Keratinocyte (primary cell): ENCODE measurements at regions not wholly inside any gene's neighbourhood (a gene's known extent, or its start where the extent isn't known, plus 50 kb on each side); places are given as distances from the start of the nearest gene placed in this dataset.
A peak's percentile ranks its signal among the peaks of the same experiment; 100 is the strongest.

Experiments used
- DNase-seq: peaks from one replicate; pipeline ENCODE4 v3.0.0-alpha.2; 2011; ENCODE audit warnings: low read depth, missing footprints, low spot score
- FAIRE-seq: peaks from 2 replicates; lab custom pipeline; 2011; peaks lifted over from hg19 to GRCh38; lab: Jason Lieb, UNC
- H2AFZ ChIP-seq: 2 replicates; pipeline ENCODE4 v1.6.0; 2012; ENCODE audit warnings: low read length, control low read depth, inconsistent platforms; ENCODE audit not compliant: control insufficient read depth
- H3K27ac ChIP-seq: 2 replicates; pipeline ENCODE4 v1.5.1; 2011; ENCODE audit warnings: low read length; ENCODE audit not compliant: control insufficient read depth, insufficient read depth
- H3K27me3 ChIP-seq: 3 replicates; pipeline ENCODE4 v1.6.0; 2011; ENCODE audit warnings: low read length; ENCODE audit not compliant: control insufficient read depth, insufficient read depth; ENCODE audit errors: extremely low read depth
- H3K36me3 ChIP-seq, 2 experiments: 2 replicates in 1 of 2; 3 replicates in 1 of 2; pipeline ENCODE4 v1.5.1; 2011; ENCODE audit warnings: low read length in 2 of 2, mild to moderate bottlenecking in 1 of 2; ENCODE audit not compliant: control insufficient read depth in 2 of 2, insufficient read depth in 2 of 2; ENCODE audit errors: extremely low read depth in 1 of 2
- H3K4me1 ChIP-seq: 3 replicates; pipeline ENCODE4 v1.5.1; 2011; ENCODE audit warnings: low read length; ENCODE audit not compliant: control insufficient read depth, insufficient read depth; ENCODE audit errors: extremely low read depth
- H3K4me2 ChIP-seq: 3 replicates; pipeline ENCODE4 v1.6.0; 2011; ENCODE audit warnings: low read depth, low read length; ENCODE audit not compliant: control insufficient read depth, insufficient read depth; ENCODE audit errors: extremely low read depth
- H3K4me3 ChIP-seq, 3 experiments: fragments of 200-600 bp in 1 of 3; sonication (generic) in 1 of 3; 2 replicates in 2 of 3; 3 replicates in 1 of 3; pipeline ENCODE4 v1.5.1; 2011 to 2016; ENCODE audit warnings: low read length in 3 of 3, mild to moderate bottlenecking in 3 of 3, control low read depth in 2 of 3, inconsistent platforms in 1 of 3, low read depth in 1 of 3, mixed read lengths in 1 of 3, mixed run types in 1 of 3, moderate library complexity in 1 of 3; ENCODE audit not compliant: control insufficient read depth in 2 of 3, insufficient read depth in 2 of 3; ENCODE audit errors: extremely low read depth in 1 of 3
- H3K79me2 ChIP-seq: 2 replicates; pipeline ENCODE4 v1.6.0; 2012; ENCODE audit warnings: low read length; ENCODE audit not compliant: control insufficient read depth, insufficient read depth
- H3K9ac ChIP-seq: 3 replicates; pipeline ENCODE4 v1.6.0; 2011; ENCODE audit warnings: low read length; ENCODE audit not compliant: control insufficient read depth, insufficient read depth; ENCODE audit errors: extremely low read depth
- H3K9me1 ChIP-seq: 3 replicates; pipeline ENCODE4 v1.6.0; 2011; ENCODE audit warnings: low read length; ENCODE audit not compliant: control insufficient read depth, insufficient read depth; ENCODE audit errors: extremely low read depth
- H3K9me3 ChIP-seq: 2 replicates; pipeline ENCODE4 v1.5.1; 2012; ENCODE audit warnings: low read depth, low read length; ENCODE audit not compliant: control insufficient read depth
- H4K20me1 ChIP-seq: 3 replicates; pipeline ENCODE4 v1.6.0; 2011; ENCODE audit warnings: low read length; ENCODE audit not compliant: control insufficient read depth, insufficient read depth; ENCODE audit errors: extremely low read depth
- CTCF ChIP-seq, 3 experiments: IDR thresholded peaks in 1 of 3; conservative IDR thresholded peaks in 1 of 3; optimal IDR thresholded peaks in 1 of 3; 2 replicates in 2 of 3; 3 replicates in 1 of 3; pipeline versions ENCODE3 to v1.5.1; 2011; ENCODE audit warnings: low read length in 3 of 3, mild to moderate bottlenecking in 3 of 3, moderate library complexity in 2 of 3, control low read depth in 1 of 3, inconsistent platforms in 1 of 3; ENCODE audit not compliant: insufficient read depth in 2 of 3; ENCODE audit errors: extremely low read depth in 1 of 3
- EZH2 ChIP-seq: IDR thresholded peaks from one replicate; pipeline ENCODE4 v1.6.1; 2012; ENCODE audit warnings: inconsistent platforms, mild to moderate bottlenecking, low read length, moderate library complexity
- dilution Hi-C: fragments of 300-500 bp; cut with MboI; formaldehyde crosslinking; loops from one replicate; pipeline ENCODE4 v1.7.0; 2020; ENCODE audit warnings: low sequenced_read_pairs; ENCODE audit not compliant: extremely low pct_ligation_motif_present

- Histone ChIP-seq H3K36me3 (no peaks in the 10 kb centered on the region), H3K9me1 (no peaks in the 10 kb centered on the region), H3K27ac (peak overlapping the region; percentile 96), H3K4me3 (peak overlapping the region in 2 of 3 experiments; percentile 32 to 58), H3K4me1 (peaks cover 41% of the 10 kb centered on the region), H3K4me2 (peak overlapping the region; percentile 96), H3K27me3 (no peaks in the 10 kb centered on the region), H3K9ac (peak overlapping the region; percentile 89), H4K20me1 (no peaks in the 10 kb centered on the region), H2AFZ (peak overlapping the region; percentile 77), H3K79me2 (no peaks in the 10 kb centered on the region), H3K9me3 (no peaks in the 10 kb centered on the region)
- TF ChIP-seq EZH2 (no peak), CTCF (optimal IDR thresholded peaks at IDR 0.05 in 1 of 3, IDR thresholded peaks at IDR 0.05 in 1 of 3, conservative IDR thresholded peaks at IDR 0.05 in 1 of 3; ENCODE audit: extremely low read depth in 1 of 3, insufficient read depth in 2 of 3, low read length in 3 of 3) (no peak)
- dilution Hi-C loops, result no loop called here
- FAIRE-seq (peak; percentile 96), DNase-seq (no peak)
Observed at GRCh38 chr1:10899490-10900250, 103.2 kb upstream of the CASZ1 start.

- Histone ChIP-seq H3K9ac (peak overlapping the region; percentile 89), H3K36me3 (no peaks in the 10 kb centered on the region), H3K79me2 (no peaks in the 10 kb centered on the region), H3K4me1 (peaks cover 41% of the 10 kb centered on the region), H3K9me1 (no peaks in the 10 kb centered on the region), H3K4me3 (peak overlapping the region; percentile 8 to 61 (median 58)), H3K9me3 (no peaks in the 10 kb centered on the region), H2AFZ (peak overlapping the region; percentile 77), H3K4me2 (peak overlapping the region; percentile 96), H3K27me3 (no peaks in the 10 kb centered on the region), H3K27ac (peak overlapping the region; percentile 96), H4K20me1 (no peaks in the 10 kb centered on the region)
- dilution Hi-C loops, result no loop called here
- peak; percentile 80 for FAIRE-seq
- no peak for DNase-seq
- TF ChIP-seq EZH2, result no peak
- no peak for TF ChIP-seq CTCF (optimal IDR thresholded peaks at IDR 0.05 in 1 of 3, IDR thresholded peaks at IDR 0.05 in 1 of 3, conservative IDR thresholded peaks at IDR 0.05 in 1 of 3; ENCODE audit: extremely low read depth in 1 of 3, insufficient read depth in 2 of 3, low read length in 3 of 3)
Observed at GRCh38 chr1:10900251-10900651, 103.8 kb upstream of the CASZ1 start.
